Tibial nerve (tissue), 3 donors: ENCODE measurements at regions not wholly inside any gene's neighbourhood (a gene's known extent, or its start where the extent isn't known, plus 50 kb on each side); places are given as distances from the start of the nearest gene placed in this dataset.

ENCODE experiments used
- CTCF ChIP-seq, 5 experiments: fragments of 200-600 bp in 3 of 5; fragments of 450-650 bp in 2 of 5; sonication (generic) in 3 of 5; IDR thresholded peaks; one replicate each; pipeline ENCODE4 v1.5.1; 2016 to 2019; ENCODE audit warnings: antibody characterized with exemption in 5 of 5, mild to moderate bottlenecking in 3 of 5, moderate library complexity in 2 of 5
- POLR2A ChIP-seq, 2 donors: fragments of 450-650 bp; IDR thresholded peaks; one replicate each; pipeline ENCODE4 v1.6.1; 2017; ENCODE audit warnings: antibody characterized with exemption in 2 of 2, mild to moderate bottlenecking in 2 of 2, moderate library complexity in 2 of 2

DNA sequence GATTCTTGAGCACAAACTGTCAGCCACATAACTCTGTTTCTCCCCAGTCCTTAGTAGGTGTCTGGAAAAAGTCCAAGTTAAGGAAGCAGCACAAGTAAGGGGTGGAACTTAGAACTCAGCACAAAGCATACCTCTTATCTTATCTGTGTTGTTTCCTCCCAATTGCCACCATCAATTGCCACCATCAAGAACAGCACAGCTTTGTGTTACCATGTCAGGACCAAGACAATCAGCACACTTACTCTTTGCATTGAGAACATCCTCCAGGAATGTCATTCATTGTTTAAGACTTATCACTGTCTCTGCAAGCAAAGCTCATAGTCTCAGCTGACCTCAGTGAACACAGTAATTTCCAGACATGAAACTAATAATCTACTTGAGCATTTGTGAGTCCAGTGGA is 212.7 kb upstream of the FSHR start:
- TF ChIP-seq CTCF (IDR thresholded peaks at IDR 0.05) (no peak), POLR2A (IDR thresholded peaks at IDR 0.05) (no peak)
